K562 (cell line): ENCODE measurements at regions not wholly inside any gene's neighbourhood (a gene's known extent, or its start where the extent isn't known, plus 50 kb on each side); places are given as distances from the start of the nearest gene placed in this dataset.

Experiments used
- ARID3B ChIP-seq: fragments of 250-450 bp; sonication (Bioruptor Pico); IDR thresholded peaks from 2 replicates; pipeline ENCODE4 v1.4.0; 2020; ENCODE audit warnings: borderline replicate concordance
- CEBPG ChIP-seq, 3 experiments: fragments of 200-800 bp in 1 of 3; sonication (Bioruptor generic) in 1 of 3; sonication (generic) in 1 of 3; formaldehyde crosslinking in 1 of 3; IDR thresholded peaks in 2 of 3; conservative IDR thresholded peaks in 1 of 3; 2 replicates each; pipeline versions ENCODE4 v1.6.1 to v1.8.0; 2016 to 2022; ENCODE audit warnings: missing compliant biosample characterization in 2 of 3, missing genetic modification characterization in 2 of 3, mild to moderate bottlenecking in 1 of 3, missing genetic modification reagents in 1 of 3
- CREM ChIP-seq: IDR thresholded peaks from 2 replicates; pipeline ENCODE4 v1.6.1; 2014; ENCODE audit warnings: antibody characterized with exemption, low read depth
- FOXP1 ChIP-seq: sonication (generic); formaldehyde crosslinking; IDR thresholded peaks from 2 replicates; pipeline ENCODE4 v1.8.0; 2022; ENCODE audit warnings: mild to moderate bottlenecking, missing genetic modification reagents
- NCOA2 ChIP-seq, 2 experiments: fragments of 450-650 bp; IDR thresholded peaks; 2 replicates each; pipeline ENCODE4 v1.6.1; 2018; ENCODE audit warnings: mild to moderate bottlenecking in 2 of 2, moderate library complexity in 1 of 2; ENCODE audit not compliant: partially characterized antibody in 2 of 2
- NR1H2 ChIP-seq: sonication (generic); formaldehyde crosslinking; IDR thresholded peaks from 2 replicates; pipeline ENCODE4 v1.4.0; 2020; ENCODE audit warnings: mild to moderate bottlenecking, missing genetic modification reagents
- PCBP2 ChIP-seq: fragments of 200-400 bp; formaldehyde crosslinking; IDR thresholded peaks from 2 replicates; pipeline ENCODE4 v1.6.1; 2018; ENCODE audit warnings: low read length, low read depth, mild to moderate bottlenecking, moderate library complexity; ENCODE audit not compliant: poor library complexity, severe bottlenecking
- SETDB1 ChIP-seq: IDR thresholded peaks from one replicate; pipeline ENCODE4 v1.6.1; 2012; ENCODE audit warnings: low read length, control low read depth, inconsistent platforms
- SIN3A ChIP-seq, 2 experiments: fragments of 150-350 bp in 1 of 2; IDR thresholded peaks; 2 replicates each; pipeline ENCODE4 v1.6.1; 2011 to 2016; ENCODE audit warnings: borderline replicate concordance in 2 of 2, low read depth in 2 of 2, low read length in 2 of 2, mild to moderate bottlenecking in 2 of 2, moderate library complexity in 2 of 2; ENCODE audit not compliant: control insufficient read depth in 1 of 2
- TEAD4 ChIP-seq, 2 experiments: sonication (generic) in 1 of 2; formaldehyde crosslinking in 1 of 2; IDR thresholded peaks; 2 replicates each; pipeline versions ENCODE4 v1.6.1 to v1.8.0; 2012 to 2022; ENCODE audit warnings: borderline replicate concordance in 1 of 2, inconsistent platforms in 1 of 2, low read length in 1 of 2, mild to moderate bottlenecking in 1 of 2, missing genetic modification reagents in 1 of 2
- ZBTB2 ChIP-seq: fragments of 450-650 bp; IDR thresholded peaks from 2 replicates; pipeline ENCODE4 v1.6.1; 2016; ENCODE audit warnings: antibody characterized with exemption
- ZNF121 ChIP-seq: sonication (generic); formaldehyde crosslinking; conservative IDR thresholded peaks from 2 replicates; pipeline ENCODE4 v1.8.0; 2022; ENCODE audit warnings: missing genetic modification reagents
- ZNF318 ChIP-seq, 2 experiments: fragments of 450-650 bp; IDR thresholded peaks; 2 replicates each; pipeline ENCODE4 v1.6.1; 2016; ENCODE audit warnings: mild to moderate bottlenecking in 2 of 2, borderline replicate concordance in 1 of 2, low read depth in 1 of 2, moderate library complexity in 1 of 2
- ZZZ3 ChIP-seq: fragments of 450-650 bp; IDR thresholded peaks from 2 replicates; pipeline ENCODE4 v1.6.1; 2016; ENCODE audit warnings: antibody characterized with exemption, mild to moderate bottlenecking, moderate library complexity

GRCh38 chr2:12178289-12179080, 432.1 kb downstream of the LPIN1 start (continued):
- TF ChIP-seq ZNF121 (CRISPR knock-in tag) (no peak), ARID3B (CRISPR knock-in tag) (no peak), CREM (no peak), PCBP2 (no peak), ZZZ3 (no peak), ZNF318 (IDR thresholded peaks at IDR 0.05; ENCODE audit: borderline replicate concordance in 1 of 2, low read depth in 1 of 2) (0 out of 4 replicates have a peak, but pooled peaks of 1 of the 2 experiments have one; percentile 29), ZBTB2 (peak; percentile 63), CEBPG (CRISPR knock-in tag; IDR thresholded peaks at IDR 0.05) (peak; percentile 57), CEBPG (tag; conservative IDR thresholded peaks at IDR 0.05 in 1 of 2, IDR thresholded peaks at IDR 0.05 in 1 of 2) (peak; percentile 24 to 73; a peak in 2 of 4 replicates), NR1H2 (no peak), FOXP1 (CRISPR knock-in tag) (peak; percentile 49; the same call in 1 of the 2 replicates), TEAD4 (IDR thresholded peaks at IDR 0.05; ENCODE audit: low read length) (peak; percentile 90), TEAD4 (CRISPR knock-in tag; IDR thresholded peaks at IDR 0.05; ENCODE audit: borderline replicate concordance) (no peak), SIN3A (IDR thresholded peaks at IDR 0.05; ENCODE audit: borderline replicate concordance in 2 of 2, control insufficient read depth in 1 of 2, low read depth in 2 of 2, low read length in 2 of 2) (no peak), SETDB1 (no peak), NCOA2 (IDR thresholded peaks at IDR 0.05; ENCODE audit: partially characterized antibody in 2 of 2) (no peak)
